ENCODE measurements at regions not wholly inside any gene's neighbourhood (a gene's known extent, or its start where the extent isn't known, plus 50 kb on each side); places are given as distances from the start of the nearest gene placed in this dataset.

- ChIA-PET CTCF (no interaction called here), RAD21 (ENCODE audit: low non-redundant PET in 1 of 2, low total read pairs in 2 of 2, uncharacterized antibody in 2 of 2, unreplicated experiment in 2 of 2) (no interaction called here), POLR2A (no interaction called here)
- no peaks in the 10 kb centered on the region for H3K79me2 ChIP-seq (ENCODE audit: insufficient read depth, low read length)
- DNase-seq (ENCODE audit: low read depth, low spot score): no peak
- no peak overlapping the region for H2AFZ ChIP-seq (ENCODE audit: low read depth, low read length, poor library complexity, severe bottlenecking)
- H3K27me3 ChIP-seq (ENCODE audit: insufficient read depth, low read length): peaks cover 8% of the 10 kb centered on the region; the same call in 1 of the 2 replicates
- no TSS peak for BruUV-seq (replicated peaks)
- no peak overlapping the region for H3K4me2 ChIP-seq (ENCODE audit: low read length)
- no peak overlapping the region for H3K27ac ChIP-seq (ENCODE audit: low read depth, low read length)
- H3K9me3 ChIP-seq (ENCODE audit: control insufficient read depth in 1 of 2, insufficient read depth in 1 of 2, low read depth in 1 of 2, low read length in 2 of 2): no peaks in the 10 kb centered on the region
- no peak overlapping the region for H3K9ac ChIP-seq (ENCODE audit: low read length)
- no peak for ATAC-seq
- no peaks in the 10 kb centered on the region for H4K20me1 ChIP-seq (ENCODE audit: insufficient read depth)
- no peaks in the 10 kb centered on the region for H3K36me3 ChIP-seq (ENCODE audit: control insufficient read depth in 1 of 2, insufficient read depth in 2 of 2, low read length in 2 of 2)
- no peaks in the 10 kb centered on the region for H3K9me2 ChIP-seq (ENCODE audit: insufficient read depth)
- TF ChIP-seq EZH2 (IDR thresholded peaks at IDR 0.05) (no peak), ZBTB33 (IDR thresholded peaks at IDR 0.05; ENCODE audit: extremely low read depth, insufficient replicate concordance, low read length) (no peak), SP1 (IDR thresholded peaks at IDR 0.05; ENCODE audit: low read depth) (no peak), ELF1 (IDR thresholded peaks at IDR 0.05; ENCODE audit: borderline replicate concordance, low read depth) (no peak)
- intact Hi-C loops (cut with micrococcal nuclease): no loop called here
- no peaks in the 10 kb centered on the region for H3K4me1 ChIP-seq (ENCODE audit: control insufficient read depth in 1 of 2, insufficient read depth in 2 of 2, low read length in 2 of 2)
- H3K4me3 ChIP-seq (replicated peaks in 1 of 2; ENCODE audit: low read depth in 1 of 2, low read length in 2 of 2): no peak overlapping the region
Observed at GRCh38 chr4:182107931-182108330, 135.3 kb upstream of the TENM3 start.

- ChIA-PET POLR2A (no interaction called here), CTCF (no interaction called here), RAD21 (ENCODE audit: low non-redundant PET in 1 of 2, low total read pairs in 2 of 2, uncharacterized antibody in 2 of 2, unreplicated experiment in 2 of 2) (no interaction called here)
- Histone ChIP-seq H4K20me1 (ENCODE audit: insufficient read depth) (no peaks in the 10 kb centered on the region), H3K9ac (ENCODE audit: low read length) (no peak overlapping the region), H3K79me2 (ENCODE audit: insufficient read depth, low read length) (no peaks in the 10 kb centered on the region), H3K9me2 (ENCODE audit: insufficient read depth) (no peaks in the 10 kb centered on the region), H2AFZ (ENCODE audit: low read depth, low read length, poor library complexity, severe bottlenecking) (no peak overlapping the region), H3K27ac (ENCODE audit: low read depth, low read length) (no peak overlapping the region), H3K9me3 (ENCODE audit: control insufficient read depth in 1 of 2, insufficient read depth in 1 of 2, low read depth in 1 of 2, low read length in 2 of 2) (no peaks in the 10 kb centered on the region), H3K4me3 (replicated peaks in 1 of 2; ENCODE audit: low read depth in 1 of 2, low read length in 2 of 2) (no peak overlapping the region), H3K4me2 (ENCODE audit: low read length) (no peak overlapping the region), H3K4me1 (ENCODE audit: control insufficient read depth in 1 of 2, insufficient read depth in 2 of 2, low read length in 2 of 2) (no peaks in the 10 kb centered on the region), H3K27me3 (ENCODE audit: insufficient read depth, low read length) (peaks cover 4% of the 10 kb centered on the region; the same call in 1 of the 2 replicates), H3K36me3 (ENCODE audit: control insufficient read depth in 1 of 2, insufficient read depth in 2 of 2, low read length in 2 of 2) (no peaks in the 10 kb centered on the region)
- DNase-seq (ENCODE audit: low read depth, low spot score) (no peak), ATAC-seq (no peak)
- intact Hi-C loops (cut with micrococcal nuclease): no loop called here
- TF ChIP-seq REST (IDR thresholded peaks at IDR 0.05; ENCODE audit: low read depth) (no peak), SP1 (IDR thresholded peaks at IDR 0.05; ENCODE audit: low read depth) (no peak), JUND (IDR thresholded peaks at IDR 0.05) (no peak), SIN3A (IDR thresholded peaks at IDR 0.05; ENCODE audit: low read depth) (no peak), TCF7L2 (IDR thresholded peaks at IDR 0.05; ENCODE audit: borderline replicate concordance, extremely low read depth, insufficient read depth, insufficient read length) (no peak), RAD21 (IDR thresholded peaks at IDR 0.05; ENCODE audit: low read depth) (no peak), MAX (IDR thresholded peaks at IDR 0.05) (no peak), SRF (IDR thresholded peaks at IDR 0.05; ENCODE audit: low read depth) (no peak), EZH2 (IDR thresholded peaks at IDR 0.05) (no peak), POLR2AphosphoS5 (IDR thresholded peaks at IDR 0.05; ENCODE audit: low read depth, low read length) (no peak)
- no TSS peak for BruUV-seq (replicated peaks)
Observed at GRCh38 chr4:182111586-182111985, 131.6 kb upstream of the TENM3 start.

All from HCT116 (cell line).